Prostate gland (tissue), 2 donors: ENCODE measurements at regions not wholly inside any gene's neighbourhood (a gene's known extent, or its start where the extent isn't known, plus 50 kb on each side); places are given as distances from the start of the nearest gene placed in this dataset.

Experiments
- CTCF ChIP-seq, 4 experiments: fragments of 200-600 bp in 2 of 4; fragments of 450-650 bp in 2 of 4; sonication (generic) in 2 of 4; IDR thresholded peaks; 1 replicate in 3 of 4; 2 replicates in 1 of 4; pipeline ENCODE4 v1.5.1; 2016 to 2019; ENCODE audit warnings: antibody characterized with exemption in 4 of 4, mild to moderate bottlenecking in 2 of 4, moderate library complexity in 2 of 4
- POLR2A ChIP-seq: fragments of 450-650 bp; IDR thresholded peaks from one replicate; pipeline ENCODE4 v1.6.1; 2016; ENCODE audit warnings: antibody characterized with exemption, mild to moderate bottlenecking

DNA sequence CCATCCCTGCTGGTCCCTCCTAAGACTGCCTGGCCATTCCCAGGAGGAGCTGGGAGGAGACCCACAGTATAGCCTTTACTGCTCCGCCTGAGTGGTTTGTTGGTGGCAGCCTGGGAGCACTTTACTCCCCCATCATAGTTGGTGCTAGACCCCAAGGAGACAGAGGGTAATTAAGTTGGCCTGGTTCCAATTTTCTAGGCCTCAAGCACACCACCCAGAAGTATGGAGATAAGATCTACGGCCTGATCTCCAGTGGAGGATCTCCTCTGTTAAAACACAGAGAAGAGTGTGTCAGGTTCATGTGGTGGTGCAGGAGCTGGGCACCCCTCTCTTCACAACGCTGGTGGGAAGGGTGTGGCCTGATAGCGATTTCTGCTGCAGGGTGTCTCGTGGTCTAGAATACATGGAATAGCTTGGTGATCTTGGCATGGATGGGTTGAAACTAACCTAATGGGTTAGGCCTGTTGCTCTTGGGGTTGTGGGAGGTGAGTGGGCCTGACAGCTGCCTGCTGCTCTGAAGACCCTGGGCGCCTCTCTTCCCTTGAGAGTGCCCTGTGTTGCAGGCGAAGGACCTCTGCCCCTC is 68.5 kb downstream of the FASLG start:
- TF ChIP-seq CTCF (IDR thresholded peaks at IDR 0.05) (no peak), POLR2A (no peak)
